A549 (cell line): ENCODE measurements at regions not wholly inside any gene's neighbourhood (a gene's known extent, or its start where the extent isn't known, plus 50 kb on each side); places are given as distances from the start of the nearest gene placed in this dataset.

Experiments used
- EHF ChIP-seq: fragments of 250-450 bp; sonication (Bioruptor Pico); IDR thresholded peaks from 2 replicates; pipeline ENCODE4 v1.5.0; 2020; ENCODE audit warnings: mild to moderate bottlenecking
- HMGXB4 ChIP-seq: fragments of 250-450 bp; sonication (Bioruptor Pico); IDR thresholded peaks from 2 replicates; pipeline ENCODE4 v1.5.0; 2021; ENCODE audit warnings: mild to moderate bottlenecking, moderate library complexity, borderline replicate concordance
- RCOR1 ChIP-seq: fragments of 150-350 bp; IDR thresholded peaks from 2 replicates; pipeline ENCODE4 v1.6.1; 2014; ENCODE audit warnings: antibody characterized with exemption, low read length, low read depth
- TF ChIP-seq, protein P1 (sequence below): fragments of >200 bp; sonication (Bioruptor Twin); formaldehyde crosslinking; IDR thresholded peaks from 3 replicates; pipeline ENCODE4 v1.5.1; 2016

DNA sequence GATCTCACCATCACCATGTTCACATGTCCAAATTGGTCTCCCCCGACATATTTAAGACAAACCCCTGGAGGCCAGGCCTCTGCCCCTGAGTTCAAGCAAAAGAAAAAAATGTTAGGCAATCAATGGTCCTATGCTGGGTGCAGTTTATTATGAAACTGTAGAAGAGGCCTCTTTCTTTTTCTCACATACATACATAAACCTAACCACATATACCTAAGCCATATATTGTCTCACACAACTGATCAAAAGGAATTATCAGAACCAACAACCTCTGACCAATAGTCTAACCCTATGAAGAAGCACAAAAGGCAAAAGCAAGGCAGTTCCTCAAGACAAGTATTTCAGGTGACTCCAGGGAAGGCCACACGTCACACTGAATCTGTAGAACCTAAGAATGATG lies 49.9 kb downstream of the ILRUN start:
- no peak for TF ChIP-seq RCOR1
- no peak for TF ChIP-seq HMGXB4 (CRISPR knock-in tag)
- TF ChIP-seq, protein P1, sequence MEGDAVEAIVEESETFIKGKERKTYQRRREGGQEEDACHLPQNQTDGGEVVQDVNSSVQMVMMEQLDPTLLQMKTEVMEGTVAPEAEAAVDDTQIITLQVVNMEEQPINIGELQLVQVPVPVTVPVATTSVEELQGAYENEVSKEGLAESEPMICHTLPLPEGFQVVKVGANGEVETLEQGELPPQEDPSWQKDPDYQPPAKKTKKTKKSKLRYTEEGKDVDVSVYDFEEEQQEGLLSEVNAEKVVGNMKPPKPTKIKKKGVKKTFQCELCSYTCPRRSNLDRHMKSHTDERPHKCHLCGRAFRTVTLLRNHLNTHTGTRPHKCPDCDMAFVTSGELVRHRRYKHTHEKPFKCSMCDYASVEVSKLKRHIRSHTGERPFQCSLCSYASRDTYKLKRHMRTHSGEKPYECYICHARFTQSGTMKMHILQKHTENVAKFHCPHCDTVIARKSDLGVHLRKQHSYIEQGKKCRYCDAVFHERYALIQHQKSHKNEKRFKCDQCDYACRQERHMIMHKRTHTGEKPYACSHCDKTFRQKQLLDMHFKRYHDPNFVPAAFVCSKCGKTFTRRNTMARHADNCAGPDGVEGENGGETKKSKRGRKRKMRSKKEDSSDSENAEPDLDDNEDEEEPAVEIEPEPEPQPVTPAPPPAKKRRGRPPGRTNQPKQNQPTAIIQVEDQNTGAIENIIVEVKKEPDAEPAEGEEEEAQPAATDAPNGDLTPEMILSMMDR = no peak
- no peak for TF ChIP-seq EHF (CRISPR knock-in tag)
